OCI-LY1 (cell line): ENCODE measurements at regions not wholly inside any gene's neighbourhood (a gene's known extent, or its start where the extent isn't known, plus 50 kb on each side); places are given as distances from the start of the nearest gene placed in this dataset.

Source experiments
- CTCF ChIP-seq: fragments of 200-600 bp; sonication (generic), shearing (Covaris generic); IDR thresholded peaks from 2 replicates; pipeline ENCODE4 v1.5.1; 2017; ENCODE audit warnings: mild to moderate bottlenecking, antibody characterized with exemption, low read length, moderate library complexity, mixed read lengths
- EZH2 ChIP-seq: fragments of 200-600 bp; sonication (generic), shearing (Covaris generic); IDR thresholded peaks from 2 replicates; pipeline ENCODE4 v1.8.0; 2017; ENCODE audit warnings: borderline replicate concordance, mixed run types, mild to moderate bottlenecking, antibody characterized with exemption, low read length, moderate library complexity, mixed read lengths

GRCh38 chr1:166489356-166489669, 322.5 kb upstream of the FAM78B start:
- TF ChIP-seq CTCF (no peak), EZH2 (no peak)
